ENCODE measurements at regions not wholly inside any gene's neighbourhood (a gene's known extent, or its start where the extent isn't known, plus 50 kb on each side); places are given as distances from the start of the nearest gene placed in this dataset.
"Not testable (repeated sequence)": the region's sequence is repeated elsewhere in the genome, so short reads cannot be mapped to it uniquely, and the experiment has no call there.

- TF ChIP-seq, protein P1, sequence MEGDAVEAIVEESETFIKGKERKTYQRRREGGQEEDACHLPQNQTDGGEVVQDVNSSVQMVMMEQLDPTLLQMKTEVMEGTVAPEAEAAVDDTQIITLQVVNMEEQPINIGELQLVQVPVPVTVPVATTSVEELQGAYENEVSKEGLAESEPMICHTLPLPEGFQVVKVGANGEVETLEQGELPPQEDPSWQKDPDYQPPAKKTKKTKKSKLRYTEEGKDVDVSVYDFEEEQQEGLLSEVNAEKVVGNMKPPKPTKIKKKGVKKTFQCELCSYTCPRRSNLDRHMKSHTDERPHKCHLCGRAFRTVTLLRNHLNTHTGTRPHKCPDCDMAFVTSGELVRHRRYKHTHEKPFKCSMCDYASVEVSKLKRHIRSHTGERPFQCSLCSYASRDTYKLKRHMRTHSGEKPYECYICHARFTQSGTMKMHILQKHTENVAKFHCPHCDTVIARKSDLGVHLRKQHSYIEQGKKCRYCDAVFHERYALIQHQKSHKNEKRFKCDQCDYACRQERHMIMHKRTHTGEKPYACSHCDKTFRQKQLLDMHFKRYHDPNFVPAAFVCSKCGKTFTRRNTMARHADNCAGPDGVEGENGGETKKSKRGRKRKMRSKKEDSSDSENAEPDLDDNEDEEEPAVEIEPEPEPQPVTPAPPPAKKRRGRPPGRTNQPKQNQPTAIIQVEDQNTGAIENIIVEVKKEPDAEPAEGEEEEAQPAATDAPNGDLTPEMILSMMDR (IDR thresholded peaks at IDR 0.05), result not testable (repeated sequence)
- TF ChIP-seq POLR2A (IDR thresholded peaks at IDR 0.05), result not testable (repeated sequence)
These were observed 754.3 kb upstream of the AUTS2 start for GRCh38 chr7:68843985-68844384.
